ENCODE measurements at regions not wholly inside any gene's neighbourhood (a gene's known extent, or its start where the extent isn't known, plus 50 kb on each side); places are given as distances from the start of the nearest gene placed in this dataset.

DNA sequence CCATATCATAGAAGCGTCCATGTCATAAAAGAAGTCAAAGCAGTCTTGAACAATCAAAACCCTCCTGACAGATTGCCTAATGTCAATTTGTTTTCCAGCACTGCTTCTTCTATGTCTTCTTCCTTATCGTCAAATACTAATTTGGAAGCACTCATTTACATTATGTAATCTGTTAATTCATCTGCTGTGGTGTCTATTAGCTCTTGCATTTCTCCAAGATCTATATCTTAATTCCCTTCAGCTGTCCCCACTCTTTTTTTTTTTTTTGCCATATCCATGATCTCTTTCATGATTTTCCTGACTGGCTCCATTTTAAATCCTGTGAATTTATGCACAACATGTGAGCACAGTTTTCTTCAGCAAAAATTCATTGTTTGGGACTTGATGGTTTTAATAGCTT is 560.5 kb upstream of the ARPP21 start:
- H3K9ac ChIP-seq (replicated peaks; ENCODE audit: extremely low read depth, insufficient read depth, low read length), result no peak overlapping the region
- dilution Hi-C loops (cut with MboI; ENCODE audit: extremely low pct_ligation_motif_present, low sequenced_read_pairs) (no loop called here), intact Hi-C loops (cut with micrococcal nuclease) (no loop called here)
- H2AFZ ChIP-seq (ENCODE audit: low read depth, low read length), result no peak overlapping the region
- TF ChIP-seq MYC (IDR thresholded peaks at IDR 0.05; ENCODE audit: low read depth, low read length) (no peak), POLR2AphosphoS5 (IDR thresholded peaks at IDR 0.05; ENCODE audit: insufficient read depth, low read depth, low read length) (no peak), GATA2 (IDR thresholded peaks at IDR 0.05; ENCODE audit: insufficient read depth, insufficient read length, low read depth, low read length) (no peak), JUN (IDR thresholded peaks at IDR 0.05; ENCODE audit: borderline replicate concordance, insufficient read depth, insufficient read length, low read depth) (no peak), EZH2 (IDR thresholded peaks at IDR 0.05; ENCODE audit: borderline replicate concordance, low read depth, low read length, severe bottlenecking) (no peak), FOS (IDR thresholded peaks at IDR 0.05; ENCODE audit: borderline replicate concordance, insufficient read depth, low read length) (no peak), POLR2A (IDR thresholded peaks at IDR 0.05; ENCODE audit: low read depth, low read length) (no peak)
- TF ChIP-seq, protein P1, sequence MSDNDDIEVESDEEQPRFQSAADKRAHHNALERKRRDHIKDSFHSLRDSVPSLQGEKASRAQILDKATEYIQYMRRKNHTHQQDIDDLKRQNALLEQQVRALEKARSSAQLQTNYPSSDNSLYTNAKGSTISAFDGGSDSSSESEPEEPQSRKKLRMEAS (IDR thresholded peaks at IDR 0.05; ENCODE audit: insufficient read depth, insufficient read length), result no peak
- TF ChIP-seq, protein P2, sequence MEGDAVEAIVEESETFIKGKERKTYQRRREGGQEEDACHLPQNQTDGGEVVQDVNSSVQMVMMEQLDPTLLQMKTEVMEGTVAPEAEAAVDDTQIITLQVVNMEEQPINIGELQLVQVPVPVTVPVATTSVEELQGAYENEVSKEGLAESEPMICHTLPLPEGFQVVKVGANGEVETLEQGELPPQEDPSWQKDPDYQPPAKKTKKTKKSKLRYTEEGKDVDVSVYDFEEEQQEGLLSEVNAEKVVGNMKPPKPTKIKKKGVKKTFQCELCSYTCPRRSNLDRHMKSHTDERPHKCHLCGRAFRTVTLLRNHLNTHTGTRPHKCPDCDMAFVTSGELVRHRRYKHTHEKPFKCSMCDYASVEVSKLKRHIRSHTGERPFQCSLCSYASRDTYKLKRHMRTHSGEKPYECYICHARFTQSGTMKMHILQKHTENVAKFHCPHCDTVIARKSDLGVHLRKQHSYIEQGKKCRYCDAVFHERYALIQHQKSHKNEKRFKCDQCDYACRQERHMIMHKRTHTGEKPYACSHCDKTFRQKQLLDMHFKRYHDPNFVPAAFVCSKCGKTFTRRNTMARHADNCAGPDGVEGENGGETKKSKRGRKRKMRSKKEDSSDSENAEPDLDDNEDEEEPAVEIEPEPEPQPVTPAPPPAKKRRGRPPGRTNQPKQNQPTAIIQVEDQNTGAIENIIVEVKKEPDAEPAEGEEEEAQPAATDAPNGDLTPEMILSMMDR (IDR thresholded peaks at IDR 0.05; ENCODE audit: extremely low read depth in 1 of 2, insufficient read depth in 1 of 2, low read depth in 1 of 2, low read length in 2 of 2), result no peak
- FAIRE-seq (no peak), DNase-seq (ENCODE audit: low read depth, low spot score) (no peak)
- H3K4me1 ChIP-seq (ENCODE audit: control insufficient read depth, extremely low read depth, insufficient read depth, low read length), result no peaks in the 10 kb centered on the region
- no TSS peak for BruUV-seq (replicated peaks)
- no peak overlapping the region for H3K4me3 ChIP-seq (replicated peaks in 1 of 3; ENCODE audit: insufficient read depth in 1 of 3, low read depth in 1 of 3, low read length in 3 of 3)
- no peaks in the 10 kb centered on the region for H3K27me3 ChIP-seq (ENCODE audit: control insufficient read depth in 2 of 2, insufficient read depth in 2 of 2, low read length in 2 of 2)
- H3K4me2 ChIP-seq (ENCODE audit: insufficient read depth, low read length), result no peak overlapping the region
- CTCF ChIA-PET, result no interaction called here
- no peak overlapping the region for H3K27ac ChIP-seq (ENCODE audit: insufficient read depth, low read depth, low read length)
- H4K20me1 ChIP-seq (replicated peaks; ENCODE audit: control insufficient read depth, extremely low read depth, insufficient read depth, low read length), result no peaks in the 10 kb centered on the region
- no peaks in the 10 kb centered on the region for H3K9me3 ChIP-seq (replicated peaks; ENCODE audit: control insufficient read depth, insufficient read depth, low read length)
- H3K36me3 ChIP-seq (ENCODE audit: control insufficient read depth in 2 of 2, extremely low read depth in 1 of 2, insufficient read depth in 2 of 2, low read length in 2 of 2), result no peaks in the 10 kb centered on the region
- no peaks in the 10 kb centered on the region for H3K79me2 ChIP-seq (ENCODE audit: control insufficient read depth, insufficient read depth, low read length)
- H3K9me1 ChIP-seq (replicated peaks; ENCODE audit: control insufficient read depth, extremely low read depth, insufficient read depth, low read length), result no peaks in the 10 kb centered on the region
- POLR2A ChIA-PET, result no interaction called here

All from endothelial cell of umbilical vein (primary cell).